ENCODE measurements at regions not wholly inside any gene's neighbourhood (a gene's known extent, or its start where the extent isn't known, plus 50 kb on each side); places are given as distances from the start of the nearest gene placed in this dataset.

GRCh38 chr20:52542131-52542530 is 350.6 kb upstream of the ZFP64 start (continued):
- TF ChIP-seq, protein P1, sequence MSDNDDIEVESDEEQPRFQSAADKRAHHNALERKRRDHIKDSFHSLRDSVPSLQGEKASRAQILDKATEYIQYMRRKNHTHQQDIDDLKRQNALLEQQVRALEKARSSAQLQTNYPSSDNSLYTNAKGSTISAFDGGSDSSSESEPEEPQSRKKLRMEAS (IDR thresholded peaks at IDR 0.05) = no peak
- no peak for TF ChIP-seq ARHGAP35 (CRISPR knock-in tag; IDR thresholded peaks at IDR 0.05; ENCODE audit: borderline replicate concordance)

- peaks cover 38% of the 10 kb centered on the region; the same call in 1 of the 2 replicates for H3K9me3 ChIP-seq (ENCODE audit: low read length)
- CTCF ChIA-PET (ENCODE audit: low intra/inter-chr PET ratio, low total read pairs) = no interaction called here
- H4K20me1 ChIP-seq (ENCODE audit: insufficient read depth, low read length) = no peaks in the 10 kb centered on the region
- H3K9ac ChIP-seq (ENCODE audit: insufficient read depth, low read depth, low read length) = no peak overlapping the region
- in situ Hi-C loops (cut with HindIII; ENCODE audit: extremely low pct_ligation_motif_present, low pct_unique_long_range_greater_than_20kb) = no loop called here
- ATAC-seq = no peak
- H2AFZ ChIP-seq (ENCODE audit: low read length) = no peak overlapping the region
- intact Hi-C loops (cut with micrococcal nuclease; ENCODE audit: unreplicated experiment) = no loop called here
- no peaks in the 10 kb centered on the region for H3K36me3 ChIP-seq (replicated peaks in 1 of 2; ENCODE audit: control insufficient read depth in 1 of 2, insufficient read depth in 2 of 2, low read length in 2 of 2)
- H3K27ac ChIP-seq (ENCODE audit: extremely low read length, insufficient read depth, low read length) = no peak overlapping the region
- H3K27me3 ChIP-seq (ENCODE audit: control insufficient read depth in 1 of 2, insufficient read depth in 2 of 2, low read length in 2 of 2) = no peaks in the 10 kb centered on the region
- no peaks in the 10 kb centered on the region for H3K4me1 ChIP-seq (ENCODE audit: insufficient read depth, low read length)
- 13% methylated on average over 1 of the region's 1 CpG for WGBS (ENCODE audit: low lambda C conversion rate)
- H3K79me2 ChIP-seq (ENCODE audit: insufficient read depth, low read length) = no peaks in the 10 kb centered on the region
- FAIRE-seq = no peak
- no peak overlapping the region for H3K4me3 ChIP-seq (replicated peaks in 1 of 3; ENCODE audit: insufficient read depth in 1 of 3, low read depth in 2 of 3, low read length in 3 of 3)
- BruUV-seq (replicated peaks) = no TSS peak
- POLR2A ChIA-PET = no interaction called here
- TF ChIP-seq, protein P2, sequence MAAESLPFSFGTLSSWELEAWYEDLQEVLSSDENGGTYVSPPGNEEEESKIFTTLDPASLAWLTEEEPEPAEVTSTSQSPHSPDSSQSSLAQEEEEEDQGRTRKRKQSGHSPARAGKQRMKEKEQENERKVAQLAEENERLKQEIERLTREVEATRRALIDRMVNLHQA (CRISPR knock-in tag; IDR thresholded peaks at IDR 0.05) = no peak
- TF ChIP-seq ZSCAN21 (CRISPR knock-in tag; IDR thresholded peaks at IDR 0.05; ENCODE audit: borderline replicate concordance) = no peak
- TF ChIP-seq, protein P3, sequence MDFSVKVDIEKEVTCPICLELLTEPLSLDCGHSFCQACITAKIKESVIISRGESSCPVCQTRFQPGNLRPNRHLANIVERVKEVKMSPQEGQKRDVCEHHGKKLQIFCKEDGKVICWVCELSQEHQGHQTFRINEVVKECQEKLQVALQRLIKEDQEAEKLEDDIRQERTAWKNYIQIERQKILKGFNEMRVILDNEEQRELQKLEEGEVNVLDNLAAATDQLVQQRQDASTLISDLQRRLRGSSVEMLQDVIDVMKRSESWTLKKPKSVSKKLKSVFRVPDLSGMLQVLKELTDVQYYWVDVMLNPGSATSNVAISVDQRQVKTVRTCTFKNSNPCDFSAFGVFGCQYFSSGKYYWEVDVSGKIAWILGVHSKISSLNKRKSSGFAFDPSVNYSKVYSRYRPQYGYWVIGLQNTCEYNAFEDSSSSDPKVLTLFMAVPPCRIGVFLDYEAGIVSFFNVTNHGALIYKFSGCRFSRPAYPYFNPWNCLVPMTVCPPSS (IDR thresholded peaks at IDR 0.05) = no peak
- TF ChIP-seq MTF2 (CRISPR knock-in tag; IDR thresholded peaks at IDR 0.05; ENCODE audit: borderline replicate concordance) = no peak
- TF ChIP-seq RELA (CRISPR knock-in tag; IDR thresholded peaks at IDR 0.05) = no peak
- TF ChIP-seq MAFK (conservative IDR thresholded peaks at IDR 0.05 in 1 of 2, IDR thresholded peaks at IDR 0.05 in 1 of 2; ENCODE audit: low read length in 2 of 2) = no peak
- TF ChIP-seq ZNF251 (CRISPR knock-in tag; IDR thresholded peaks at IDR 0.05) = no peak
- TF ChIP-seq ZSCAN22 (CRISPR knock-in tag; IDR thresholded peaks at IDR 0.05) = no peak
- TF ChIP-seq, protein P4, sequence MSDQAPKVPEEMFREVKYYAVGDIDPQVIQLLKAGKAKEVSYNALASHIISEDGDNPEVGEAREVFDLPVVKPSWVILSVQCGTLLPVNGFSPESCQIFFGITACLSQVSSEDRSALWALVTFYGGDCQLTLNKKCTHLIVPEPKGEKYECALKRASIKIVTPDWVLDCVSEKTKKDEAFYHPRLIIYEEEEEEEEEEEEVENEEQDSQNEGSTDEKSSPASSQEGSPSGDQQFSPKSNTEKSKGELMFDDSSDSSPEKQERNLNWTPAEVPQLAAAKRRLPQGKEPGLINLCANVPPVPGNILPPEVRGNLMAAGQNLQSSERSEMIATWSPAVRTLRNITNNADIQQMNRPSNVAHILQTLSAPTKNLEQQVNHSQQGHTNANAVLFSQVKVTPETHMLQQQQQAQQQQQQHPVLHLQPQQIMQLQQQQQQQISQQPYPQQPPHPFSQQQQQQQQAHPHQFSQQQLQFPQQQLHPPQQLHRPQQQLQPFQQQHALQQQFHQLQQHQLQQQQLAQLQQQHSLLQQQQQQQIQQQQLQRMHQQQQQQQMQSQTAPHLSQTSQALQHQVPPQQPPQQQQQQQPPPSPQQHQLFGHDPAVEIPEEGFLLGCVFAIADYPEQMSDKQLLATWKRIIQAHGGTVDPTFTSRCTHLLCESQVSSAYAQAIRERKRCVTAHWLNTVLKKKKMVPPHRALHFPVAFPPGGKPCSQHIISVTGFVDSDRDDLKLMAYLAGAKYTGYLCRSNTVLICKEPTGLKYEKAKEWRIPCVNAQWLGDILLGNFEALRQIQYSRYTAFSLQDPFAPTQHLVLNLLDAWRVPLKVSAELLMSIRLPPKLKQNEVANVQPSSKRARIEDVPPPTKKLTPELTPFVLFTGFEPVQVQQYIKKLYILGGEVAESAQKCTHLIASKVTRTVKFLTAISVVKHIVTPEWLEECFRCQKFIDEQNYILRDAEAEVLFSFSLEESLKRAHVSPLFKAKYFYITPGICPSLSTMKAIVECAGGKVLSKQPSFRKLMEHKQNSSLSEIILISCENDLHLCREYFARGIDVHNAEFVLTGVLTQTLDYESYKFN (CRISPR knock-in tag; conservative IDR thresholded peaks at IDR 0.05) = no peak
- no peak for TF ChIP-seq KLF9 (CRISPR knock-in tag; IDR thresholded peaks at IDR 0.05; ENCODE audit: low read depth)
- TF ChIP-seq NFKB2 (CRISPR knock-in tag; IDR thresholded peaks at IDR 0.05; ENCODE audit: borderline replicate concordance) = no peak
- TF ChIP-seq, protein P5, sequence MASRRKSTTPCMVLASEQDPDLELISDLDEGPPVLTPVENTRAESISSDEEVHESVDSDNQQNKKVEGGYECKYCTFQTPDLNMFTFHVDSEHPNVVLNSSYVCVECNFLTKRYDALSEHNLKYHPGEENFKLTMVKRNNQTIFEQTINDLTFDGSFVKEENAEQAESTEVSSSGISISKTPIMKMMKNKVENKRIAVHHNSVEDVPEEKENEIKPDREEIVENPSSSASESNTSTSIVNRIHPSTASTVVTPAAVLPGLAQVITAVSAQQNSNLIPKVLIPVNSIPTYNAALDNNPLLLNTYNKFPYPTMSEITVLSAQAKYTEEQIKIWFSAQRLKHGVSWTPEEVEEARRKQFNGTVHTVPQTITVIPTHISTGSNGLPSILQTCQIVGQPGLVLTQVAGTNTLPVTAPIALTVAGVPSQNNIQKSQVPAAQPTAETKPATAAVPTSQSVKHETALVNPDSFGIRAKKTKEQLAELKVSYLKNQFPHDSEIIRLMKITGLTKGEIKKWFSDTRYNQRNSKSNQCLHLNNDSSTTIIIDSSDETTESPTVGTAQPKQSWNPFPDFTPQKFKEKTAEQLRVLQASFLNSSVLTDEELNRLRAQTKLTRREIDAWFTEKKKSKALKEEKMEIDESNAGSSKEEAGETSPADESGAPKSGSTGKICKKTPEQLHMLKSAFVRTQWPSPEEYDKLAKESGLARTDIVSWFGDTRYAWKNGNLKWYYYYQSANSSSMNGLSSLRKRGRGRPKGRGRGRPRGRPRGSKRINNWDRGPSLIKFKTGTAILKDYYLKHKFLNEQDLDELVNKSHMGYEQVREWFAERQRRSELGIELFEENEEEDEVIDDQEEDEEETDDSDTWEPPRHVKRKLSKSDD (CRISPR knock-in tag; IDR thresholded peaks at IDR 0.05; ENCODE audit: low read depth) = no peak
- TF ChIP-seq U2AF1 (optimal IDR thresholded peaks at IDR 0.05; ENCODE audit: low read depth, low read length) = no peak
- no peak for TF ChIP-seq ZNF335 (CRISPR knock-in tag; IDR thresholded peaks at IDR 0.05)
- no peak overlapping the region for H3K4me2 ChIP-seq (ENCODE audit: low read depth, low read length)
- no peak for DNase-seq (ENCODE audit: low spot score)
Observed at GRCh38 chr20:52540509-52540908, 348.9 kb upstream of the ZFP64 start.
